Activated CD4-positive, alpha-beta T cell treated with anti-CD3 and anti-CD28 coated beads for 36 hours (primary cell): ENCODE measurements at regions not wholly inside any gene's neighbourhood (a gene's known extent, or its start where the extent isn't known, plus 50 kb on each side); places are given as distances from the start of the nearest gene placed in this dataset.

Source experiments
- ATAC-seq: fragments of 200-7000 bp; cut with Tn5 transposase; one replicate; pipeline ENCODE4 v1.10.0; 2021; ENCODE audit warnings: mild to moderate bottlenecking, moderate library complexity
- CTCF ChIA-PET: fragments of 350-600 bp; sonication (Branson Sonifier 250); formaldehyde crosslinking; loops from one replicate; lab custom pipeline; 2021; ENCODE audit warnings: antibody characterized with exemption; lab: Charles Lee
- POLR2A ChIA-PET: fragments of 350-600 bp; sonication (Branson Sonifier 250); formaldehyde crosslinking; loops from one replicate; lab custom pipeline; 2021; ENCODE audit warnings: antibody characterized with exemption, inconsistent platforms; lab: Charles Lee
- DNase-seq: peaks from one replicate; pipeline ENCODE4 v3.0.0-alpha.2; 2020
- H3K27ac Mint-ChIP-seq: one replicate; pipeline ENCODE4 v1.8.0; 2021; ENCODE audit warnings: mixed read lengths
- H3K27me3 Mint-ChIP-seq: one replicate; pipeline ENCODE4 v1.8.0; 2021; ENCODE audit warnings: mixed read lengths
- H3K36me3 Mint-ChIP-seq: one replicate; pipeline ENCODE4 v1.8.0; 2021; ENCODE audit warnings: low read depth, mixed read lengths
- H3K4me1 Mint-ChIP-seq: one replicate; pipeline ENCODE4 v1.8.0; 2021; ENCODE audit warnings: mixed read lengths
- H3K4me3 Mint-ChIP-seq: one replicate; pipeline ENCODE4 v1.8.0; 2021; ENCODE audit warnings: mild to moderate bottlenecking, moderate library complexity, mixed read lengths
- H3K9me3 Mint-ChIP-seq: one replicate; pipeline ENCODE4 v1.8.0; 2021; ENCODE audit warnings: low read depth, mixed read lengths
- intact Hi-C, 2 experiments: fragments of 100-400 bp; cut with DNase I in 1 of 2; cut with micrococcal nuclease in 1 of 2; formaldehyde crosslinking; loops; one replicate each; pipeline versions ENCODE4 v1.14.2 to v1.15.1; 2022 to 2024; cut with DNase I, micrococcal nuclease

- peaks cover 3% of the 10 kb centered on the region for H3K9me3 Mint-ChIP-seq
- no peaks in the 10 kb centered on the region for H3K4me1 Mint-ChIP-seq
- POLR2A ChIA-PET = interaction anchor here (0.6 kb wide), 1 partner anchor 46 kb away, joined by 3 read pairs; no protein-coding TSS in a partner anchor
- no peak overlapping the region for H3K4me3 Mint-ChIP-seq
- CTCF ChIA-PET = no interaction called here
- peaks cover 1% of the 10 kb centered on the region for H3K36me3 Mint-ChIP-seq
- ATAC-seq = no peak
- DNase-seq = no peak
- intact Hi-C loops = no loop called here
- peaks cover 8% of the 10 kb centered on the region for H3K27me3 Mint-ChIP-seq
- H3K27ac Mint-ChIP-seq = no peak overlapping the region
These were observed 292.3 kb downstream of the ZNF621 start for GRCh38 chr3:40817017-40817416.

GRCh38 chr3:40821315-40821714, 296.6 kb downstream of the ZNF621 start:
- CTCF ChIA-PET = interaction anchor here (0.6 to 1.5 kb wide), 4 partner anchors 16 to 289 kb away, joined by 3 to 5 read pairs (median 3); no protein-coding TSS in a partner anchor
- no peaks in the 10 kb centered on the region for H3K4me1 Mint-ChIP-seq
- H3K36me3 Mint-ChIP-seq = no peaks in the 10 kb centered on the region
- POLR2A ChIA-PET = no interaction called here
- peaks cover 12% of the 10 kb centered on the region for H3K27me3 Mint-ChIP-seq
- ATAC-seq (no peak), DNase-seq (no peak)
- no peak overlapping the region for H3K27ac Mint-ChIP-seq
- no peak overlapping the region for H3K4me3 Mint-ChIP-seq
- no peaks in the 10 kb centered on the region for H3K9me3 Mint-ChIP-seq
- intact Hi-C loops = no loop called here

- POLR2A ChIA-PET = no interaction called here
- intact Hi-C loops = no loop called here
- ATAC-seq = no peak
- H3K27ac Mint-ChIP-seq = no peak overlapping the region
- H3K36me3 Mint-ChIP-seq = no peaks in the 10 kb centered on the region
- H3K4me3 Mint-ChIP-seq = no peak overlapping the region
- no peaks in the 10 kb centered on the region for H3K9me3 Mint-ChIP-seq
- H3K27me3 Mint-ChIP-seq = peaks cover 8% of the 10 kb centered on the region
- CTCF ChIA-PET = interaction anchor here (1.2 kb wide), 1 partner anchor 10 kb away, joined by 4 read pairs; no protein-coding TSS in a partner anchor
- no peaks in the 10 kb centered on the region for H3K4me1 Mint-ChIP-seq
- DNase-seq = no peak
These were observed 302.5 kb downstream of the ZNF621 start for GRCh38 chr3:40827226-40827625.

- H3K9me3 Mint-ChIP-seq = no peaks in the 10 kb centered on the region
- no peak overlapping the region for H3K27ac Mint-ChIP-seq
- no peaks in the 10 kb centered on the region for H3K4me1 Mint-ChIP-seq
- DNase-seq = no peak
- ChIA-PET POLR2A (no interaction called here), CTCF (no interaction called here)
- no peak for ATAC-seq
- H3K4me3 Mint-ChIP-seq = no peak overlapping the region
- no peaks in the 10 kb centered on the region for H3K36me3 Mint-ChIP-seq
- peaks cover 7% of the 10 kb centered on the region for H3K27me3 Mint-ChIP-seq
- intact Hi-C loops = no loop called here
These were observed 303.4 kb downstream of the ZNF621 start for GRCh38 chr3:40827942-40828688.

GRCh38 chr3:40828741-40829415, 304.1 kb downstream of the ZNF621 start:
- Mint-ChIP-seq H3K9me3 (no peaks in the 10 kb centered on the region), H3K4me1 (no peaks in the 10 kb centered on the region), H3K27me3 (peaks cover 10% of the 10 kb centered on the region), H3K27ac (no peak overlapping the region), H3K36me3 (no peaks in the 10 kb centered on the region), H3K4me3 (no peak overlapping the region)
- ATAC-seq (no peak), DNase-seq (no peak)
- ChIA-PET POLR2A (no interaction called here), CTCF (no interaction called here)
- intact Hi-C loops = no loop called here

- POLR2A ChIA-PET = no interaction called here
- H3K27me3 Mint-ChIP-seq = peaks cover 11% of the 10 kb centered on the region
These were observed 305.1 kb downstream of the ZNF621 start for GRCh38 chr3:40829876-40830275.

GRCh38 chr3:40837300-40837699, 312.5 kb downstream of the ZNF621 start:
- H3K27me3 Mint-ChIP-seq = peaks cover 7% of the 10 kb centered on the region
- intact Hi-C loops = no loop called here
- H3K9me3 Mint-ChIP-seq = no peaks in the 10 kb centered on the region
- POLR2A ChIA-PET = no interaction called here
- H3K4me1 Mint-ChIP-seq = no peaks in the 10 kb centered on the region
- H3K27ac Mint-ChIP-seq = no peak overlapping the region
- H3K4me3 Mint-ChIP-seq = no peak overlapping the region
- CTCF ChIA-PET = interaction anchor here (1.1 to 1.5 kb wide), 2 partner anchors 11 to 16 kb away, joined by 4 to 5 read pairs; no protein-coding TSS in a partner anchor
- ATAC-seq (no peak), DNase-seq (no peak)
- no peaks in the 10 kb centered on the region for H3K36me3 Mint-ChIP-seq

More at GRCh38 chr3:40829876-40830275, 305.1 kb downstream of the ZNF621 start:
- DNase-seq (no peak), ATAC-seq (no peak)
- no peaks in the 10 kb centered on the region for H3K9me3 Mint-ChIP-seq
- intact Hi-C loops = no loop called here
- H3K4me1 Mint-ChIP-seq = no peaks in the 10 kb centered on the region
- no peak overlapping the region for H3K4me3 Mint-ChIP-seq
- H3K36me3 Mint-ChIP-seq = no peaks in the 10 kb centered on the region
- no peak overlapping the region for H3K27ac Mint-ChIP-seq
- CTCF ChIA-PET = no interaction called here

- peaks cover 2% of the 10 kb centered on the region for H3K9me3 Mint-ChIP-seq
- intact Hi-C loops = no loop called here
- peaks cover 4% of the 10 kb centered on the region for H3K27me3 Mint-ChIP-seq
- POLR2A ChIA-PET = no interaction called here
- H3K36me3 Mint-ChIP-seq = no peaks in the 10 kb centered on the region
- H3K4me3 Mint-ChIP-seq = no peak overlapping the region
- CTCF ChIA-PET = interaction anchor here (0.7 to 1.8 kb wide), 2 partner anchors 24 to 433 kb away, joined by 3 to 4 read pairs; no protein-coding TSS in a partner anchor
- DNase-seq = no peak
- no peak overlapping the region for H3K27ac Mint-ChIP-seq
- H3K4me1 Mint-ChIP-seq = no peaks in the 10 kb centered on the region
- ATAC-seq = no peak
These were observed 316.4 kb downstream of the ZNF621 start for GRCh38 chr3:40841131-40841530.

- peaks cover 4% of the 10 kb centered on the region for H3K27me3 Mint-ChIP-seq
- DNase-seq (no peak), ATAC-seq (no peak)
- intact Hi-C loops = no loop called here
- H3K36me3 Mint-ChIP-seq = no peaks in the 10 kb centered on the region
- H3K4me3 Mint-ChIP-seq = no peak overlapping the region
- H3K9me3 Mint-ChIP-seq = peaks cover 2% of the 10 kb centered on the region
- CTCF ChIA-PET = interaction anchor here (0.7 kb wide), 1 partner anchor 434 kb away, joined by 4 read pairs; no protein-coding TSS in a partner anchor
- POLR2A ChIA-PET = no interaction called here
- no peaks in the 10 kb centered on the region for H3K4me1 Mint-ChIP-seq
- H3K27ac Mint-ChIP-seq = no peak overlapping the region
These were observed 316.9 kb downstream of the ZNF621 start for GRCh38 chr3:40841570-40842109.

GRCh38 chr3:40842714-40843113, 318.0 kb downstream of the ZNF621 start:
- POLR2A ChIA-PET = no interaction called here
- CTCF ChIA-PET = interaction anchor here (0.6 kb wide), 1 partner anchor 1349 kb away, joined by 3 read pairs; no protein-coding TSS in a partner anchor
- Mint-ChIP-seq H3K27ac (no peak overlapping the region), H3K4me3 (no peak overlapping the region), H3K9me3 (peaks cover 2% of the 10 kb centered on the region), H3K4me1 (no peaks in the 10 kb centered on the region), H3K27me3 (peaks cover 4% of the 10 kb centered on the region), H3K36me3 (no peaks in the 10 kb centered on the region)
- DNase-seq (no peak), ATAC-seq (no peak)
- intact Hi-C loops = no loop called here

- ChIA-PET POLR2A (no interaction called here), CTCF (interaction anchor here (0.6 kb wide), 1 partner anchor 1348 kb away, joined by 3 read pairs; no protein-coding TSS in a partner anchor)
- no peaks in the 10 kb centered on the region for H3K36me3 Mint-ChIP-seq
- no peak overlapping the region for H3K4me3 Mint-ChIP-seq
- H3K27ac Mint-ChIP-seq = no peak overlapping the region
- intact Hi-C loops = no loop called here
- H3K9me3 Mint-ChIP-seq = peaks cover 2% of the 10 kb centered on the region
- DNase-seq = no peak
- H3K4me1 Mint-ChIP-seq = no peaks in the 10 kb centered on the region
- H3K27me3 Mint-ChIP-seq = peaks cover 4% of the 10 kb centered on the region
- no peak for ATAC-seq
These were observed 318.5 kb downstream of the ZNF621 start for GRCh38 chr3:40843208-40843624.
